GM11168 (cell line): ENCODE measurements at regions not wholly inside any gene's neighbourhood (a gene's known extent, or its start where the extent isn't known, plus 50 kb on each side); places are given as distances from the start of the nearest gene placed in this dataset.

ENCODE experiments used
- in situ Hi-C: fragments of 300-500 bp; cut with MboI; formaldehyde crosslinking; loops from one replicate; pipeline ENCODE4 v1.12.0; 2022; ENCODE audit warnings: low sequenced_read_pairs; ENCODE audit not compliant: unreplicated experiment

DNA sequence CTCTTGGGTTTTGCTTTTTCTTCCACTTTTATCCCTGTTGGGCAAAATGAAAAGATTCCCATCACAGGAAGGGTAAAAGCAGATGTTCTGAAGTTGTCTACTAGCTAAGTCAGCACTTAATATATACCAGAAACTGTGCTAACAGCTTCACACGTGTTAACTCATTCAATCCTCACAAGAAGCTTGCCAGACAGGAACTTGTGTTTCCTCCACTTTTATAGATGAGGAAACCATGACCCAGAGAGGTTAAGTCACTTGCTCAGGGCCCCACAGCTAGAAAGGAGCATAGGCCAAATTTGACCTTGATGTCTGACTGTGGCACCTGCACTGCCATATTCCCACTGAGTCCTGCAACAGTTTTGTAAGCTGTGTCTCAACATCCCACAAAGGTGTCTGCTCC lies 76.8 kb upstream of the EPC2 start:
- in situ Hi-C loops = loop anchor here (25.0 kb wide), 1 partner anchor 420 kb away; no protein-coding TSS in a partner anchor

DNA sequence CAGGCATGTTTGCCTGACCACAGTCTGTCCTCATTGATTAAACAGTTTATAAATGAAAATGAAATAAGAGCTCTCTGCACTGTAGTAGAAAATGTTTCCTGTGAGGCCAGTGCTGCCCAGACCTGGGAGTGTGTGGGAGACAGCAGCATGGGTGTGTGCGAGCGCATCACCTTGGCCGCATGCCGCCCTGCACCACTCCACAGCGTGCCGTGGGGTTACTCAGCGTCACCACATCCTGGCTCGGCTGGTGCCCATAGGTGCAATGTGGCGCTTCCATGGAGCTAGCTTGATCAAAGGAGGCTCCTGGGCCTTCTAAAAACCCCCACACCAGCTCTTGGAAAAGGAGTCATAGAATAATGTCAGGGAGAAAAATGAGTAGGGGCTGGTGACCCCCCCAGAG lies 76.0 kb upstream of the EPC2 start:
- in situ Hi-C loops = loop anchor here (25.0 kb wide), 1 partner anchor 419 kb away; no protein-coding TSS in a partner anchor

DNA sequence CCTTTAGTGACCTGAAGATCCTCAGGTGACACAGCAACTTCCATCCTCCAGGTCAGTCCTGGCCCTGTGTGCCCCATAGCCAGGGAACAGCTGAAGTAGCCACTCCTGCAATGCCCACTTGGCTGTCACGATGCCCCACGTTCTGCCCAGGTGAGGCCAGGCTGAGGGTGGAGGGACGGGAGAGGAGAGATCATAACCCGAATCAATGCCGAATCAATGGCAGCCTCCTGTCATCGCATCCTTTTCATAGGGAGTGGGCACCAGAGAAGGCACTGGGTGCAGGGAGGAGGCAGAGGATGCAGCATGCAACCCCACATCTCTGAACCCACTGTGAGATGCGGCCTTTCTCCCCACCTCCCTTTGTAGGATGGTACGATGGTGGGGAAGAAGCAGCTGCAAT lies 75.3 kb upstream of the EPC2 start:
- in situ Hi-C loops = loop anchor here (25.0 kb wide), 1 partner anchor 418 kb away; no protein-coding TSS in a partner anchor

DNA sequence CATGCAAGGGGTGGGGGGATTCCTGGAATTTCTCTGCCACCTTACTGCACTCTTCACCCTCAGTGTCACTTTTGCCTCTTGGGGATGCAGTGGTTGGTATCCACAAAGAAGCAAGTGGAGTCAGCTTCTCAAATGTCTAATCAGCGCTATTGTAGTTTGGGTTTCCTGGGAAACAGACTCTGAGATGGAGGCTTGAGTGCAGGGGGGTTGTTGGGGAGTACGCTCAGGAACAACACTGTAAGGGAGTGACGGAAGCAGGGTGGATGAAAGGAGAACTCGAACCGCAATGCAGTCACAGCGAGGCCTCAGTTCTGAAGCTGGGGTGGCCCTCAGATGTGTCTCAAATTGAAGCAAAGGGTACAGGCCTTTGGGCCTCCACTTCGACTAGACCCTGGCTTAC lies 73.6 kb upstream of the EPC2 start:
- in situ Hi-C loops = loop anchor here (25.0 kb wide), 1 partner anchor 416 kb away; no protein-coding TSS in a partner anchor

DNA sequence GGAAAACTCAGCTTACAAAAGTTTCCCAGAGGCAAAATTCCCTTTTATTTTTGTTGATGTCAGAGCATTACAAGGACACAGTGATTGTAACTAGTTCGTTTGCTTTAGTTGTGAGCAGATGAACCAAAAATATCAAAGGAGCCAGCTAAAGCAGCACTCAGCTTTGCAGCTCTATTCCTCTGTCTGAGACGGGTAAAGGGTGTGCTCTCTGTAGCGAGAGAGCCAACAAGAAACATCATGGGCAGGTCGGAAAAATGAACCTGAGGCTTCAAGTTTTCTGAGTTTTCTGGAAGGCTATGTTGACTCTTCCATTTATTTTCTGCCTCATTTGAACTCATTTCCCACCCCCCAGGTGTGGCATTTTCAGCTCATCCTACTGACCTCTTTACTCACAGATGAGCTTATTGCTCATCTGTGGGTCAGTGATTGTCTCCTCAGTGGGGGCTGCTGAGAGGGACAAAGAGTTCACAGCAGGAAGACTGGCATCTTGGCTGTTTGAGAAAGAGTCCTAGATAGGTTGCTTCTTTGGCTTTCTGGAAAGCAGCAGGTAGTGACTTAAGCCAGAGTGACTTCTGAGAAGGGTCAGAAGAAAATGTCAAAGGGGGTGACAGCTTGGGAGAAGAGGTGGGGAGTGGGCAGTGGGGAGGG lies 66.6 kb upstream of the EPC2 start:
- in situ Hi-C loops = no loop called here

DNA sequence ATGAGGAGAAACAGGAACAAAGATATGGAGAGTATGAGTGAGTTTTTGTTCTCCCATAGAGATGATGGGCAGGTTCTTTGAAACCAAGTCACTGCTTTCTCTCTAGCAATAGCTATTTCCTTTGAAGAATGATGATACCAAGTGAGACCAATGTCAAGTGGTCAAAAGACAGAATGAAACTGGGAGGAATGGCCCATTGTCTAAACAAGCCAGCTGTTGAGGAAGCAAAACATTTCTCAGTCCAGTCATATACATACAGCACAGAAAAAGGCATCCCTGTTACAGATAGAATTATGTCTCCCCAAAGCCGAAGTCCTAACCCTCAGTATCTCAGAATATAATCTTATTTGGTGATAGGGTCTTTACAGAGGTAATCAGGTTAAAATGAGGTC lies 66.1 kb upstream of the EPC2 start:
- in situ Hi-C loops = no loop called here

DNA sequence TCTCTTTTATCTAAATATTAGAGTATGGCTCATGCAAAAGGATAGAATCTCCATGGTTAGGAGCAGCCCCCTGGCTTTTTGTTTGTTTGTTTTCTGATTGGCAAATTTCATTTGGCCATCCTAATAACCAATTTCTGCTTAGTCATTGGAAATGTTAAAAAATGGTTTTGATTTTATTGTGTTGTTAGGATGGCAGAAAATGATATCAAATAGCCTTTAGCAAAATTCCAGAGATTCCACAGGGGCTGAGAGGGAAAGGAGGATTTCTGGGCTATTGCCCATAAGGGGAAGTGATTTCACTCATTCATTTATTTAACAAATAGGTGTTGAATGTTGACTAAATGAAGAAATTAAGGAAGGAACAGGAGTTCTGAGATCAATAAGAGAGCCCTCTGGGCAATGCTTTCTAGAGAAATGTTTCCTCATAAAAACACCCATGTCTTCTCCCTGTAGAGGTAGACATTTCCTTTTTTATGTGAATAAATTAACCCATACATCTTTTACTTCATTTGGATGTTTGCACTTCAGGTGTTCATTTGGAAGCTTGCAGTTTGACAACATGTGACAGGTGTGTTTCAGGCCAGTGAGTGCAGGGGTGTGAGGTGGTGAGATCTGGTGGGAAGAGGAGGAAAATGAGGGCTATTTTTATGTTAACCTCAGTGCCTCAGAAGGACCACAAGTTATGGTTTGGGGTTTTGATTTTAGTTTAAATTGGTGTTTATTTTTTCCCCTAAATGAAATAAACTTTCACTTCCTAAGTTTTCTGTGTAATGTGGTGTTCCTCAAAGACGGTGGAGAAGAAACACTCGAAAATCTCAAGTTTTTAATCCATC lies 61.7 kb upstream of the EPC2 start:
- in situ Hi-C loops = no loop called here

DNA sequence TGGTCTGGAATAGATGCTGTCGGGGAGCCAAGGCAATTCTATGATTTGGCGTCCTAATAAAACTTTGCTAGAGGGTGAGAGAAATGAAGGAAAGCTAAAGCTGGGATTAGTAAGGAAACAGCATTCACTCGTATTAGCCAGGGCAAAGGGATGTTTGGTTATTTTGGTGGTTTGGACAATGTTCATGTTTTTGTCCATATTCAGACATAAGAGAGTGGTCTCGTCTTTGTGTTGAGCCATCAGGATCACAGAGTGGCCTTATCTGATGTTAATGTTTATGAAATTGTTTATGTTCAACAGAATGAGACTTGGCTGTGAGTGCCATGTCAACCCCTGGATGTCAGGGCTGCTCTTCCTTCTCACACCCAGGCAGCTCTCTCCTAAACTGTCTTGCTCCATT lies 58.9 kb upstream of the EPC2 start:
- in situ Hi-C loops = no loop called here

DNA sequence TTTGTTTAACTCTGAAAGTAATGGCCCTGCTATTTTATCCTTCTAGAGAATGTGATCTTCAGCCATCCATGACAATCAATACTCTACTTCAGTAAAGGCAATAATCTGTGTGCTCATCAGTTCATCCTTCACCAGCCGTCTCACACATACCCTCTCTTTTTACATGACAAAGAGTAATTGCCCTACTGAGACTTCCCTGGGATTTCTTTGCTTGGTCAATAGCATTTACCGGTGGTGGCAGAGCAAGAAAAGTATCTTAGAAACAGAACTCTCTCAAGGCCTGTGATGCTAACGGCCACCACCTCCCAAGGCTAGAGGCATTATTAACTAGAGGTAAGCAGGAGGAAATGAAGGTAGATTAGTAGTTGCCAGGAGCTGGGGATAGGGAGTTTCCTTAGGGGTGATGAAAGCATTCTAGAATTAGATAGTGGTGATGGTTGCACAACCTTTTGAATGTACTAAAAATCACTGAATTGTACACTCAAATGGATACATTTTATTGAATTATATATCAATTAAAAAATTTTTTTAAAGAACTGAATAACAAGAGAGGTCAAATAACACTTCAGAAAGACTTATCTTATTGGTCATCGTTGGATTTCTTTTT lies 57.9 kb upstream of the EPC2 start:
- in situ Hi-C loops = no loop called here

DNA sequence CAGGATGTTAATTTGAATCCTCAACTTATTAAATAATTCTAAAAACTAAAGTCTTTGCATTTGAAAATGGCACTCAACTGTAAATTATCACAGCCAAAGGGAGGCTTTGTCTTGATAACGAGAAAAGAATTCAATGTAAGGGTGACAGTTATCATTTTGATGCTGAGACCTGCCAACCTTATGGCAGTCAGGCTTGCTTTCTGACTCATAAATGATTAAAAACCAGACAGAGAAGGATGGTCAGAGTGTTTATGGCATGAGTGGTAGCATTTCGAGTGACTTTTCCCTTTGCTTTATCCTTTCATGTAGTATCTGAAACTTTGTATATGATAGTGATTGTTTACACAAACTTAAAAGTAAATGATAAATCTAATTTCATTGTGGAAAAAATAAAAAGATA lies 53.9 kb upstream of the EPC2 start:
- in situ Hi-C loops = no loop called here

DNA sequence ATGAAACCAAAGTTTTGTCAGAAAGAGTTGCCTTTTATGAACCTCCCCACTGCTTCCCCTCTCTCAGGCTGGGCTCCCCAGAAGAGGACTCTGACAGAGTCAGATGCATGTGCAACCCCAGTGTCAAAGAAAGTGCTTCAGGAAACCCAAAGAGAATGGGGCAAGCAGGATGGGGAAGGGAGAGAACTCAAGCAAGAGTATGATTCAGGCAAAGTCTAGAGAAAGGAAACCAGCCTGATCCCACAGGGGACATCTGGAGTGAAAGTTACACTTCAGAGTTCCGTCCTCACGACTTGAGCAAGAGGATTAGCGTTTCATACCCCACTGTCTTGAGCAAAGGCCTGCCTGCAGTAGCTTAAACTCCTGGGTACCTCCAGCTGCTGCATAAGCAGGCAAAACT lies 51.8 kb upstream of the EPC2 start:
- in situ Hi-C loops = no loop called here

DNA sequence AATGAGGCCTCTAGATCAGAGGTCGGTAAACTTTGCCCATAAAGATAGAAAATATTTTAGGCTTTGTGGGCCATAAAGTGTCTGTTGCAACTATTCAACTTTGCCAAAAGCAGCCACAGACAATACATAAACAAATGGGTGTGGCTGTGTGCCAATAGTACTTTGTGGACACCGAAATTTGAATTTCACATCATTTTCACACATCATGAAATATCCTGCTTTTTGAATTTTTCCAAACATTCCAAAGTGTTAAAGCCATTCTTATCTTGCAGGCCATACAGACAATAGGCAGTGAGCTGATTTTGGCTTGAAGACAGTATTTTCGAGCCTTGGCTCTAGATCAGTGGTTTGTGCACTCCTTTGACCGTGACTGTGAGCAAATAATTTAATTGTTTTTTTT lies 51.1 kb upstream of the EPC2 start:
- in situ Hi-C loops = no loop called here

DNA sequence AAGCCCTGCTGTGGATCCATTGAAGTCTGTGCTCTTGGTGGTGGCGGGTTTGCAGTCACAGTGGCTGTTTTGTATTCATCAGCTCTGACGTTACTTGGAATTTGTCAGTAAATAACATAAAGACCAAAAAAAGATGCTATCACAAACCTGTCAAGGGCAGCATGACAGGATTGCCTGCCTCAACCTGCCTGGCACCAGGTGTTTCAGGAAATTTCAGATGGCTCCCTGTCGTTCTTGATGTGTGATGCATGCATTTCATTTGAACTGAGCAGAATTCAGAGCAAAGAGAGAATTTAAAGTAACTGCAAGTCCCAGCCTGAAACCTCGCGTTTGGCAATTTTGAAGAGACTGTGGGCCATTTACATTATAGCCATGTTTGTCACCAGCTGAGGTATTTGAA lies 50.3 kb upstream of the EPC2 start:
- in situ Hi-C loops = no loop called here
